ENCODE measurements at regions not wholly inside any gene's neighbourhood (a gene's known extent, or its start where the extent isn't known, plus 50 kb on each side); places are given as distances from the start of the nearest gene placed in this dataset.

GRCh38 chr5:88606173-88606572 lies 276.8 kb downstream of the MEF2C start:
- Histone ChIP-seq H3K36me3 (replicated peaks in 1 of 2; ENCODE audit: control insufficient read depth in 1 of 2, insufficient read depth in 2 of 2, low read length in 2 of 2) (no peaks in the 10 kb centered on the region), H3K79me2 (ENCODE audit: insufficient read depth, low read length) (no peaks in the 10 kb centered on the region), H3K4me3 (replicated peaks in 1 of 3; ENCODE audit: insufficient read depth in 1 of 3, low read depth in 2 of 3, low read length in 3 of 3) (no peak overlapping the region), H3K27ac (ENCODE audit: extremely low read length, insufficient read depth, low read length) (no peak overlapping the region), H3K27me3 (ENCODE audit: control insufficient read depth in 1 of 2, insufficient read depth in 2 of 2, low read length in 2 of 2) (no peaks in the 10 kb centered on the region; a peak in 1 of 5 replicates), H3K9ac (ENCODE audit: insufficient read depth, low read depth, low read length) (no peak overlapping the region), H3K9me3 (ENCODE audit: low read length) (no peaks in the 10 kb centered on the region), H3K4me2 (ENCODE audit: low read depth, low read length) (no peak overlapping the region), H3K4me1 (ENCODE audit: insufficient read depth, low read length) (no peaks in the 10 kb centered on the region), H2AFZ (ENCODE audit: low read length) (no peak overlapping the region), H4K20me1 (ENCODE audit: insufficient read depth, low read length) (no peaks in the 10 kb centered on the region)
- POLR2A ChIA-PET: no interaction called here
- 0% methylated on average over 1 of the region's 1 CpG for WGBS (ENCODE audit: low lambda C conversion rate)
- CTCF ChIA-PET (ENCODE audit: low intra/inter-chr PET ratio, low total read pairs): no interaction called here
- DNase-seq (ENCODE audit: low spot score): no peak
- intact Hi-C loops (cut with micrococcal nuclease; ENCODE audit: unreplicated experiment) (no loop called here), in situ Hi-C loops (cut with HindIII; ENCODE audit: extremely low pct_ligation_motif_present, low pct_unique_long_range_greater_than_20kb) (no loop called here)
- BruUV-seq (replicated peaks): no TSS peak
- FAIRE-seq: no peak
- TF ChIP-seq ZNF451 (CRISPR knock-in tag; IDR thresholded peaks at IDR 0.05): no peak
- TF ChIP-seq ZNF737 (CRISPR knock-in tag; IDR thresholded peaks at IDR 0.05; ENCODE audit: borderline replicate concordance): no peak
- TF ChIP-seq REPIN1 (CRISPR knock-in tag; IDR thresholded peaks at IDR 0.05; ENCODE audit: borderline replicate concordance, low read depth): no peak
- TF ChIP-seq YEATS4 (CRISPR knock-in tag; IDR thresholded peaks at IDR 0.05; ENCODE audit: borderline replicate concordance): no peak
- no peak for ATAC-seq

GRCh38 chr5:88602584-88602983 lies 280.4 kb downstream of the MEF2C start:
- Histone ChIP-seq H3K27ac (ENCODE audit: extremely low read length, insufficient read depth, low read length) (no peak overlapping the region), H3K4me1 (ENCODE audit: insufficient read depth, low read length) (no peaks in the 10 kb centered on the region), H3K4me2 (ENCODE audit: low read depth, low read length) (no peak overlapping the region), H3K79me2 (ENCODE audit: insufficient read depth, low read length) (no peaks in the 10 kb centered on the region), H3K36me3 (replicated peaks in 1 of 2; ENCODE audit: control insufficient read depth in 1 of 2, insufficient read depth in 2 of 2, low read length in 2 of 2) (no peaks in the 10 kb centered on the region), H3K27me3 (ENCODE audit: control insufficient read depth in 1 of 2, insufficient read depth in 2 of 2, low read length in 2 of 2) (no peaks in the 10 kb centered on the region), H2AFZ (ENCODE audit: low read length) (no peak overlapping the region), H3K4me3 (replicated peaks in 1 of 3; ENCODE audit: insufficient read depth in 1 of 3, low read depth in 2 of 3, low read length in 3 of 3) (no peak overlapping the region), H4K20me1 (ENCODE audit: insufficient read depth, low read length) (no peaks in the 10 kb centered on the region), H3K9me3 (ENCODE audit: low read length) (no peaks in the 10 kb centered on the region), H3K9ac (ENCODE audit: insufficient read depth, low read depth, low read length) (no peak overlapping the region)
- TF ChIP-seq BRF2 (CRISPR knock-in tag; IDR thresholded peaks at IDR 0.05): no peak
- no peak for TF ChIP-seq MEIS2 (CRISPR knock-in tag; IDR thresholded peaks at IDR 0.05)
- TF ChIP-seq CTCF (CRISPR knock-in tag; IDR thresholded peaks at IDR 0.05): peak; percentile 58
- TF ChIP-seq ZNF704 (CRISPR knock-in tag; IDR thresholded peaks at IDR 0.05; ENCODE audit: borderline replicate concordance): no peak
- no peak for TF ChIP-seq CEBPB (IDR thresholded peaks at IDR 0.05; ENCODE audit: borderline replicate concordance, low read depth, low read length)
- no peak for TF ChIP-seq ZNF841 (CRISPR knock-in tag; IDR thresholded peaks at IDR 0.05; ENCODE audit: borderline replicate concordance)
- TF ChIP-seq ZNF331 (CRISPR knock-in tag; IDR thresholded peaks at IDR 0.05): no peak
- TF ChIP-seq STAG1 (CRISPR knock-in tag; IDR thresholded peaks at IDR 0.05): peak; percentile 8; the same call in 1 of the 2 replicates
- TF ChIP-seq ZBTB33 (CRISPR knock-in tag; IDR thresholded peaks at IDR 0.05): peak; percentile 54; the same call in 1 of the 2 replicates
- intact Hi-C loops (cut with micrococcal nuclease; ENCODE audit: unreplicated experiment) (no loop called here), in situ Hi-C loops (cut with HindIII; ENCODE audit: extremely low pct_ligation_motif_present, low pct_unique_long_range_greater_than_20kb) (no loop called here)
- FAIRE-seq: no peak
- peak; percentile 8 for DNase-seq (ENCODE audit: low spot score)
- 84% methylated on average over 17 of the region's 22 CpGs for WGBS (ENCODE audit: low lambda C conversion rate)
- POLR2A ChIA-PET: no interaction called here
- ATAC-seq: no peak
- CTCF ChIA-PET (ENCODE audit: low intra/inter-chr PET ratio, low total read pairs): no interaction called here
- BruUV-seq (replicated peaks): no TSS peak
